Neural cell (in vitro differentiated cells): ENCODE measurements at regions not wholly inside any gene's neighbourhood (a gene's known extent, or its start where the extent isn't known, plus 50 kb on each side); places are given as distances from the start of the nearest gene placed in this dataset.
"Not testable (repeated sequence)": the region's sequence is repeated elsewhere in the genome, so short reads cannot be mapped to it uniquely, and the experiment has no call there.

Experiments used
- H2AFZ ChIP-seq: fragments of 200-600, 300-800 bp; sonication (generic), shearing (Covaris generic); 2 replicates; pipeline ENCODE4 v1.6.0; 2014; ENCODE audit warnings: low read depth, mild to moderate bottlenecking, antibody characterized with exemption, low read length, moderate library complexity
- H3F3A ChIP-seq: fragments of 200-600 bp; shearing (Covaris generic); 2 replicates; pipeline ENCODE4 v1.6.1; 2016; ENCODE audit warnings: mild to moderate bottlenecking, moderate library complexity, mixed read lengths, antibody characterized with exemption, low read length; ENCODE audit not compliant: insufficient read depth, poor library complexity, severe bottlenecking
- H3K27ac ChIP-seq: fragments of 200-600, 300-800 bp; sonication (generic), shearing (Covaris generic); 2 replicates; pipeline ENCODE4 v1.5.1; 2014; ENCODE audit warnings: mild to moderate bottlenecking, low read length, moderate library complexity
- H3K27me3 ChIP-seq: fragments of 300-800, 200-600 bp; sonication (generic), shearing (Covaris generic); 2 replicates; pipeline ENCODE4 v1.6.0; 2014; ENCODE audit warnings: mild to moderate bottlenecking, low read depth, low read length, moderate library complexity; ENCODE audit not compliant: insufficient read depth
- H3K36me3 ChIP-seq: fragments of 300-800, 200-600 bp; sonication (generic), shearing (Covaris generic); 2 replicates; pipeline ENCODE4 v1.5.1; 2014; ENCODE audit warnings: mild to moderate bottlenecking, antibody characterized with exemption, low read length, moderate library complexity; ENCODE audit not compliant: insufficient read depth
- H3K4me2 ChIP-seq: fragments of 300-800, 200-600 bp; sonication (generic), shearing (Covaris generic); 2 replicates; pipeline ENCODE4 v1.6.0; 2014; ENCODE audit warnings: mild to moderate bottlenecking, low read length
- H3K4me3 ChIP-seq: fragments of 300-800, 200-600 bp; sonication (generic), shearing (Covaris generic); 2 replicates; pipeline ENCODE4 v1.5.1; 2014; ENCODE audit warnings: mild to moderate bottlenecking, low read length, moderate library complexity
- H3K79me2 ChIP-seq: fragments of 200-600 bp; shearing (Covaris generic); replicated peaks from 2 replicates; pipeline ENCODE4 v1.6.0; 2014; ENCODE audit warnings: mild to moderate bottlenecking, low read length, moderate library complexity; ENCODE audit not compliant: insufficient read depth
- H3K9ac ChIP-seq: fragments of 300-800, 200-600 bp; sonication (generic), shearing (Covaris generic); 2 replicates; pipeline ENCODE4 v1.6.1; 2016; ENCODE audit warnings: mild to moderate bottlenecking, low read length, mixed read lengths
- H3K9me2 ChIP-seq: fragments of 200-600 bp; shearing (Covaris generic); 2 replicates; pipeline ENCODE4 v1.6.1; 2016; ENCODE audit warnings: mild to moderate bottlenecking, low read length, mixed read lengths; ENCODE audit not compliant: insufficient read depth
- H3K9me3 ChIP-seq: fragments of 200-600, 300-800 bp; sonication (generic), shearing (Covaris generic); 2 replicates; pipeline ENCODE4 v1.6.1; 2016; ENCODE audit warnings: mild to moderate bottlenecking, mixed run types, low read length, moderate library complexity, mixed read lengths
- H4K20me1 ChIP-seq: fragments of 200-600 bp; shearing (Covaris generic); 2 replicates; pipeline ENCODE4 v1.6.1; 2016; ENCODE audit warnings: mild to moderate bottlenecking, mixed run types; ENCODE audit not compliant: insufficient read depth
- EP300 ChIP-seq: fragments of 450-650 bp; conservative IDR thresholded peaks from 2 replicates; pipeline ENCODE4 v1.6.1; 2014; ENCODE audit warnings: antibody characterized with exemption, mild to moderate bottlenecking, moderate library complexity; ENCODE audit not compliant: poor library complexity, severe bottlenecking
- EZH2 ChIP-seq: fragments of 200-600, 300-800 bp; shearing (Covaris generic), sonication (generic); IDR thresholded peaks from 2 replicates; pipeline ENCODE4 v1.6.1; 2014; ENCODE audit warnings: antibody characterized with exemption, low read length, borderline replicate concordance, mild to moderate bottlenecking; ENCODE audit not compliant: insufficient read depth, poor library complexity, severe bottlenecking
- MXI1 ChIP-seq: fragments of 450-650 bp; conservative IDR thresholded peaks from 2 replicates; pipeline ENCODE4 v1.6.1; 2014; ENCODE audit warnings: antibody characterized with exemption, mild to moderate bottlenecking; ENCODE audit not compliant: poor library complexity, severe bottlenecking
- POLR2AphosphoS5 ChIP-seq: IDR thresholded peaks from 2 replicates; pipeline ENCODE4 v1.6.1; 2012
- RAD21 ChIP-seq: fragments of 450-650 bp; conservative IDR thresholded peaks from 2 replicates; pipeline ENCODE4 v1.6.1; 2014; ENCODE audit warnings: antibody characterized with exemption, mild to moderate bottlenecking, moderate library complexity
- TAF1 ChIP-seq: IDR thresholded peaks from 2 replicates; pipeline ENCODE4 v1.6.1; 2012; ENCODE audit warnings: low read depth
- TF ChIP-seq, protein P1 (sequence below): fragments of 450-650 bp; IDR thresholded peaks from 2 replicates; pipeline ENCODE4 v1.5.1; 2014; ENCODE audit warnings: antibody characterized with exemption, mild to moderate bottlenecking, moderate library complexity; ENCODE audit not compliant: poor library complexity, severe bottlenecking
- TF ChIP-seq, protein P2 (sequence below): IDR thresholded peaks from 2 replicates; pipeline ENCODE4 v1.6.1; 2012; ENCODE audit warnings: borderline replicate concordance

DNA sequence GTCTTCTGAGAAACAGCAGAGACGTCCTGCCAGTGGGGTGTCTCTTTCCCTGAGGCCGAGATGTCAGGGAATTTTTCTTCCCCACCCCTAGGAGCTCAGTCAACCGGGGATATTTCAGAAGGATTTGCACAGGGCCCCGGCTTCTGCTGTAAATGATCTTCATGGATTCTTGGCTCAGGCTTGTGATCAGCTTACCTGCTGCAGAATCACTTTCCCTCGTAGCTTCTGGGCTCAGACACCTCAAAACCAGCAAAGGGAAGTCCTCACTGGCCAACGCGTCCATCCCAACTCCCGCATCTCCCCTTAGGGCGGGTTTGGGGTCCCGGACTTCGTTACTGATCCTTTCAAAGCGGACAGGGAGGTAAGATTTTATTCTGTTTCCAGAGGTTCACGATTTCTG is 212.7 kb downstream of the SHOX start:
- no peaks in the 10 kb centered on the region for H3K9me3 ChIP-seq
- TF ChIP-seq EZH2, result no peak
- TF ChIP-seq RAD21, result no peak
- TF ChIP-seq, protein P1, sequence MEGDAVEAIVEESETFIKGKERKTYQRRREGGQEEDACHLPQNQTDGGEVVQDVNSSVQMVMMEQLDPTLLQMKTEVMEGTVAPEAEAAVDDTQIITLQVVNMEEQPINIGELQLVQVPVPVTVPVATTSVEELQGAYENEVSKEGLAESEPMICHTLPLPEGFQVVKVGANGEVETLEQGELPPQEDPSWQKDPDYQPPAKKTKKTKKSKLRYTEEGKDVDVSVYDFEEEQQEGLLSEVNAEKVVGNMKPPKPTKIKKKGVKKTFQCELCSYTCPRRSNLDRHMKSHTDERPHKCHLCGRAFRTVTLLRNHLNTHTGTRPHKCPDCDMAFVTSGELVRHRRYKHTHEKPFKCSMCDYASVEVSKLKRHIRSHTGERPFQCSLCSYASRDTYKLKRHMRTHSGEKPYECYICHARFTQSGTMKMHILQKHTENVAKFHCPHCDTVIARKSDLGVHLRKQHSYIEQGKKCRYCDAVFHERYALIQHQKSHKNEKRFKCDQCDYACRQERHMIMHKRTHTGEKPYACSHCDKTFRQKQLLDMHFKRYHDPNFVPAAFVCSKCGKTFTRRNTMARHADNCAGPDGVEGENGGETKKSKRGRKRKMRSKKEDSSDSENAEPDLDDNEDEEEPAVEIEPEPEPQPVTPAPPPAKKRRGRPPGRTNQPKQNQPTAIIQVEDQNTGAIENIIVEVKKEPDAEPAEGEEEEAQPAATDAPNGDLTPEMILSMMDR, result no peak
- TF ChIP-seq TAF1, result no peak
- no peak for TF ChIP-seq POLR2AphosphoS5
- no peak for TF ChIP-seq MXI1
- TF ChIP-seq, protein P2, sequence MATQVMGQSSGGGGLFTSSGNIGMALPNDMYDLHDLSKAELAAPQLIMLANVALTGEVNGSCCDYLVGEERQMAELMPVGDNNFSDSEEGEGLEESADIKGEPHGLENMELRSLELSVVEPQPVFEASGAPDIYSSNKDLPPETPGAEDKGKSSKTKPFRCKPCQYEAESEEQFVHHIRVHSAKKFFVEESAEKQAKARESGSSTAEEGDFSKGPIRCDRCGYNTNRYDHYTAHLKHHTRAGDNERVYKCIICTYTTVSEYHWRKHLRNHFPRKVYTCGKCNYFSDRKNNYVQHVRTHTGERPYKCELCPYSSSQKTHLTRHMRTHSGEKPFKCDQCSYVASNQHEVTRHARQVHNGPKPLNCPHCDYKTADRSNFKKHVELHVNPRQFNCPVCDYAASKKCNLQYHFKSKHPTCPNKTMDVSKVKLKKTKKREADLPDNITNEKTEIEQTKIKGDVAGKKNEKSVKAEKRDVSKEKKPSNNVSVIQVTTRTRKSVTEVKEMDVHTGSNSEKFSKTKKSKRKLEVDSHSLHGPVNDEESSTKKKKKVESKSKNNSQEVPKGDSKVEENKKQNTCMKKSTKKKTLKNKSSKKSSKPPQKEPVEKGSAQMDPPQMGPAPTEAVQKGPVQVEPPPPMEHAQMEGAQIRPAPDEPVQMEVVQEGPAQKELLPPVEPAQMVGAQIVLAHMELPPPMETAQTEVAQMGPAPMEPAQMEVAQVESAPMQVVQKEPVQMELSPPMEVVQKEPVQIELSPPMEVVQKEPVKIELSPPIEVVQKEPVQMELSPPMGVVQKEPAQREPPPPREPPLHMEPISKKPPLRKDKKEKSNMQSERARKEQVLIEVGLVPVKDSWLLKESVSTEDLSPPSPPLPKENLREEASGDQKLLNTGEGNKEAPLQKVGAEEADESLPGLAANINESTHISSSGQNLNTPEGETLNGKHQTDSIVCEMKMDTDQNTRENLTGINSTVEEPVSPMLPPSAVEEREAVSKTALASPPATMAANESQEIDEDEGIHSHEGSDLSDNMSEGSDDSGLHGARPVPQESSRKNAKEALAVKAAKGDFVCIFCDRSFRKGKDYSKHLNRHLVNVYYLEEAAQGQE, result no peak
- TF ChIP-seq EP300, result no peak
- H3K36me3 ChIP-seq, result no peaks in the 10 kb centered on the region
- no peaks in the 10 kb centered on the region for H3K9me2 ChIP-seq
- no peaks in the 10 kb centered on the region for H3K27me3 ChIP-seq
- no peaks in the 10 kb centered on the region for H4K20me1 ChIP-seq
- H3K4me3 ChIP-seq, result no peak overlapping the region
- H3K27ac ChIP-seq, result no peak overlapping the region
- H3F3A ChIP-seq, result no peaks in the 10 kb centered on the region
- H3K79me2 ChIP-seq, result no peaks in the 10 kb centered on the region
- no peak overlapping the region for H3K4me2 ChIP-seq
- H3K9ac ChIP-seq, result no peak overlapping the region
- H2AFZ ChIP-seq, result no peak overlapping the region

GRCh38 chrX:840556-840955 is 210.0 kb downstream of the SHOX start:
- H3K9me2 ChIP-seq, result no peaks in the 10 kb centered on the region
- no peak overlapping the region for H2AFZ ChIP-seq
- no peaks in the 10 kb centered on the region for H3F3A ChIP-seq
- H3K4me3 ChIP-seq, result no peak overlapping the region
- H3K79me2 ChIP-seq, result no peaks in the 10 kb centered on the region
- H3K27ac ChIP-seq, result no peak overlapping the region
- H3K4me2 ChIP-seq, result no peak overlapping the region
- no peaks in the 10 kb centered on the region for H3K36me3 ChIP-seq
- H3K9ac ChIP-seq, result no peak overlapping the region
- TF ChIP-seq, protein P1, result no peak
- TF ChIP-seq EP300 (no peak), MXI1 (no peak), POLR2AphosphoS5 (no peak)
- H3K27me3 ChIP-seq, result no peaks in the 10 kb centered on the region
- H4K20me1 ChIP-seq, result no peaks in the 10 kb centered on the region
- H3K9me3 ChIP-seq, result no peaks in the 10 kb centered on the region

- H3K79me2 ChIP-seq, H3F3A ChIP-seq, H3K4me2 ChIP-seq, H3K36me3 ChIP-seq, H2AFZ ChIP-seq, H3K27ac ChIP-seq, H3K9ac ChIP-seq, H3K9me3 ChIP-seq, H3K9me2 ChIP-seq, H3K4me3 ChIP-seq, H3K27me3 ChIP-seq, H4K20me1 ChIP-seq: not testable (repeated sequence)
Measured at GRCh38 chrX:838666-839065, 208.1 kb downstream of the SHOX start.

GRCh38 chrX:835857-836256 is 205.3 kb downstream of the SHOX start:
- not testable (repeated sequence) for H3F3A ChIP-seq, H3K36me3 ChIP-seq, H3K4me3 ChIP-seq, H3K9me3 ChIP-seq, H3K9me2 ChIP-seq, H3K79me2 ChIP-seq, H3K4me2 ChIP-seq, H2AFZ ChIP-seq, H3K27me3 ChIP-seq, H3K27ac ChIP-seq, H4K20me1 ChIP-seq, H3K9ac ChIP-seq
